HepG2 (cell line): ENCODE measurements at regions not wholly inside any gene's neighbourhood (a gene's known extent, or its start where the extent isn't known, plus 50 kb on each side); places are given as distances from the start of the nearest gene placed in this dataset.
A peak's percentile ranks its signal among the peaks of the same experiment; 100 is the strongest.

ENCODE experiments used
- ATAC-seq: fragments of 200-7000 bp; cut with Tn5 transposase; 3 replicates; pipeline ENCODE4 v1.9.1; 2020; ENCODE audit warnings: mild to moderate bottlenecking, moderate library complexity
- BruUV-seq: library from RNA; stranded (reverse); fragments of 400-500 nt; replicated peaks from 2 replicates; lab custom pipeline; 2021; lab: Mats Ljungman, UMichigan
- CTCF ChIA-PET: fragments of 300-600 bp; formaldehyde crosslinking; extraction: SDS; loops from one replicate; lab custom pipeline; 2021; ENCODE audit warnings: low total read pairs, inconsistent platforms, low intra/inter-chr PET ratio; lab: Yijun Ruan, JAX
- POLR2A ChIA-PET: fragments of 350-600 bp; sonication (Branson Sonifier 250); formaldehyde crosslinking; loops from one replicate; lab custom pipeline; 2020; ENCODE audit warnings: antibody characterized with exemption, inconsistent platforms; lab: Yijun Ruan, JAX
- DNase-seq: peaks from one replicate; pipeline ENCODE4 v3.0.0-alpha.2; 2015; ENCODE audit warnings: low spot score
- FAIRE-seq: peaks from 3 replicates; lab custom pipeline; 2011; peaks lifted over from hg19 to GRCh38; lab: Jason Lieb, UNC
- H2AFZ ChIP-seq: one replicate; pipeline ENCODE4 v1.6.1; 2011; ENCODE audit warnings: low read length, inconsistent platforms
- H3K27ac ChIP-seq: fragments of 300-600 bp; 3 replicates; pipeline ENCODE4 v1.8.0; 2011; ENCODE audit warnings: mixed run types, mild to moderate bottlenecking, mixed read lengths, low read length, inconsistent platforms; ENCODE audit not compliant: insufficient read depth; ENCODE audit errors: extremely low read length
- H3K27me3 ChIP-seq, 2 experiments: fragments of 200-600 bp in 1 of 2; 2 replicates in 1 of 2; 3 replicates in 1 of 2; pipeline versions ENCODE4 v1.6.0 to v1.8.0; 2011; ENCODE audit warnings: low read length in 2 of 2, mild to moderate bottlenecking in 2 of 2, moderate library complexity in 2 of 2, inconsistent platforms in 1 of 2; ENCODE audit not compliant: insufficient read depth in 2 of 2, control insufficient read depth in 1 of 2
- H3K36me3 ChIP-seq, 2 experiments: fragments of 200-600 bp in 1 of 2; replicated peaks in 1 of 2; 2 replicates in 1 of 2; 3 replicates in 1 of 2; pipeline versions ENCODE4 v1.5.1 to v1.8.0; 2011; ENCODE audit warnings: low read length in 2 of 2, inconsistent platforms in 1 of 2; ENCODE audit not compliant: insufficient read depth in 2 of 2, control insufficient read depth in 1 of 2
- H3K4me1 ChIP-seq: 2 replicates; pipeline ENCODE4 v1.5.1; 2012; ENCODE audit warnings: low read length, inconsistent platforms; ENCODE audit not compliant: insufficient read depth
- H3K4me2 ChIP-seq: 2 replicates; pipeline ENCODE4 v1.6.0; 2011; ENCODE audit warnings: low read depth, low read length, inconsistent platforms
- H3K4me3 ChIP-seq, 3 experiments: fragments of 200-600 bp in 1 of 3; sonication (generic), shearing (Covaris generic) in 1 of 3; replicated peaks in 1 of 3; 2 replicates each; pipeline ENCODE4 v1.5.1; 2011 to 2016; ENCODE audit warnings: low read length in 3 of 3, inconsistent platforms in 2 of 3, low read depth in 2 of 3, mild to moderate bottlenecking in 2 of 3, control low read depth in 1 of 3, mixed read lengths in 1 of 3; ENCODE audit not compliant: insufficient read depth in 1 of 3
- H3K79me2 ChIP-seq: one replicate; pipeline ENCODE4 v1.6.1; 2011; ENCODE audit warnings: low read length, inconsistent platforms; ENCODE audit not compliant: insufficient read depth
- H3K9ac ChIP-seq: 2 replicates; pipeline ENCODE4 v1.6.0; 2011; ENCODE audit warnings: mild to moderate bottlenecking, low read depth, low read length, inconsistent platforms; ENCODE audit not compliant: insufficient read depth
- H3K9me3 ChIP-seq: 2 replicates; pipeline ENCODE4 v1.5.1; 2012; ENCODE audit warnings: mild to moderate bottlenecking, low read length
- H4K20me1 ChIP-seq: 2 replicates; pipeline ENCODE4 v1.6.0; 2011; ENCODE audit warnings: inconsistent platforms, mild to moderate bottlenecking, low read length, moderate library complexity; ENCODE audit not compliant: insufficient read depth
- WGBS: methylation state at CpG from one replicate; pipeline ENCODE4 v1.1.6; 2017; ENCODE audit warnings: low lambda C conversion rate; 5-methylcytosine and 5-hydroxymethylcytosine counted together
- in situ Hi-C: cut with HindIII; loops from 2 replicates; pipeline ENCODE4 v1.10.0; 2017; ENCODE audit warnings: low pct_unique_long_range_greater_than_20kb; ENCODE audit not compliant: extremely low pct_ligation_motif_present
- intact Hi-C: fragments of 100-400 bp; cut with micrococcal nuclease; formaldehyde crosslinking; loops from one replicate; pipeline ENCODE4 v1.10.0; 2022; ENCODE audit not compliant: unreplicated experiment
- TF ChIP-seq, protein P1 (sequence below): sonication (generic); formaldehyde crosslinking; IDR thresholded peaks from 2 replicates; pipeline ENCODE4 v1.4.0; 2020; ENCODE audit warnings: missing genetic modification reagents, low read depth, mild to moderate bottlenecking, borderline replicate concordance
- TF ChIP-seq, protein P2 (sequence below), 2 experiments: IDR thresholded peaks; 2 replicates each; pipeline ENCODE4 v1.6.1; 2011 to 2012; ENCODE audit warnings: low read length in 2 of 2, borderline replicate concordance in 1 of 2, low read depth in 1 of 2, mild to moderate bottlenecking in 1 of 2, moderate library complexity in 1 of 2

GRCh38 chr6:5904532-5904931 is 102.2 kb downstream of the NRN1 start:
- in situ Hi-C loops (no loop called here), intact Hi-C loops (no loop called here)
- TF ChIP-seq, protein P1, sequence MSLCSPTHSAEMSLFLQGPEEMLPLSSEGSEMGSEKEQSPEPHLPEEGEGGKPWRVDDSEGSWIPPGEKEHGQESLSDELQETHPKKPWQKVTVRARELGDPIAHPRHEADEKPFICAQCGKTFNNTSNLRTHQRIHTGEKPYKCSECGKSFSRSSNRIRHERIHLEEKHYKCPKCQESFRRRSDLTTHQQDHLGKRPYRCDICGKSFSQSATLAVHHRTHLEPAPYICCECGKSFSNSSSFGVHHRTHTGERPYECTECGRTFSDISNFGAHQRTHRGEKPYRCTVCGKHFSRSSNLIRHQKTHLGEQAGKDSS: no peak
- TF ChIP-seq, protein P2, sequence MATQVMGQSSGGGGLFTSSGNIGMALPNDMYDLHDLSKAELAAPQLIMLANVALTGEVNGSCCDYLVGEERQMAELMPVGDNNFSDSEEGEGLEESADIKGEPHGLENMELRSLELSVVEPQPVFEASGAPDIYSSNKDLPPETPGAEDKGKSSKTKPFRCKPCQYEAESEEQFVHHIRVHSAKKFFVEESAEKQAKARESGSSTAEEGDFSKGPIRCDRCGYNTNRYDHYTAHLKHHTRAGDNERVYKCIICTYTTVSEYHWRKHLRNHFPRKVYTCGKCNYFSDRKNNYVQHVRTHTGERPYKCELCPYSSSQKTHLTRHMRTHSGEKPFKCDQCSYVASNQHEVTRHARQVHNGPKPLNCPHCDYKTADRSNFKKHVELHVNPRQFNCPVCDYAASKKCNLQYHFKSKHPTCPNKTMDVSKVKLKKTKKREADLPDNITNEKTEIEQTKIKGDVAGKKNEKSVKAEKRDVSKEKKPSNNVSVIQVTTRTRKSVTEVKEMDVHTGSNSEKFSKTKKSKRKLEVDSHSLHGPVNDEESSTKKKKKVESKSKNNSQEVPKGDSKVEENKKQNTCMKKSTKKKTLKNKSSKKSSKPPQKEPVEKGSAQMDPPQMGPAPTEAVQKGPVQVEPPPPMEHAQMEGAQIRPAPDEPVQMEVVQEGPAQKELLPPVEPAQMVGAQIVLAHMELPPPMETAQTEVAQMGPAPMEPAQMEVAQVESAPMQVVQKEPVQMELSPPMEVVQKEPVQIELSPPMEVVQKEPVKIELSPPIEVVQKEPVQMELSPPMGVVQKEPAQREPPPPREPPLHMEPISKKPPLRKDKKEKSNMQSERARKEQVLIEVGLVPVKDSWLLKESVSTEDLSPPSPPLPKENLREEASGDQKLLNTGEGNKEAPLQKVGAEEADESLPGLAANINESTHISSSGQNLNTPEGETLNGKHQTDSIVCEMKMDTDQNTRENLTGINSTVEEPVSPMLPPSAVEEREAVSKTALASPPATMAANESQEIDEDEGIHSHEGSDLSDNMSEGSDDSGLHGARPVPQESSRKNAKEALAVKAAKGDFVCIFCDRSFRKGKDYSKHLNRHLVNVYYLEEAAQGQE (IDR thresholded peaks at IDR 0.05; ENCODE audit: borderline replicate concordance in 1 of 2, low read depth in 1 of 2, low read length in 2 of 2): peak in 1 of 2 experiments; percentile 83; a peak in 3 of 4 replicates
- Histone ChIP-seq H4K20me1 (no peaks in the 10 kb centered on the region), H3K27ac (no peak overlapping the region), H3K4me2 (no peak overlapping the region), H3K9me3 (no peaks in the 10 kb centered on the region), H3K4me3 (no peak overlapping the region), H3K4me1 (no peaks in the 10 kb centered on the region), H3K36me3 (no peaks in the 10 kb centered on the region), H3K79me2 (no peaks in the 10 kb centered on the region), H3K27me3 (no peaks in the 10 kb centered on the region), H2AFZ (no peak overlapping the region), H3K9ac (no peak overlapping the region)
- FAIRE-seq: no peak
- ChIA-PET CTCF (no interaction called here), POLR2A (no interaction called here)
- DNase-seq: no peak
- no TSS peak for BruUV-seq
- no peak for ATAC-seq
- 38% methylated on average over 4 of the region's 4 CpGs for WGBS
